HuH-7.5 (cell line): ENCODE measurements at regions not wholly inside any gene's neighbourhood (a gene's known extent, or its start where the extent isn't known, plus 50 kb on each side); places are given as distances from the start of the nearest gene placed in this dataset.

Experiments used
- DNase-seq: peaks from one replicate; pipeline ENCODE4 v3.0.0; 2011; ENCODE audit warnings: low spot score

DNA sequence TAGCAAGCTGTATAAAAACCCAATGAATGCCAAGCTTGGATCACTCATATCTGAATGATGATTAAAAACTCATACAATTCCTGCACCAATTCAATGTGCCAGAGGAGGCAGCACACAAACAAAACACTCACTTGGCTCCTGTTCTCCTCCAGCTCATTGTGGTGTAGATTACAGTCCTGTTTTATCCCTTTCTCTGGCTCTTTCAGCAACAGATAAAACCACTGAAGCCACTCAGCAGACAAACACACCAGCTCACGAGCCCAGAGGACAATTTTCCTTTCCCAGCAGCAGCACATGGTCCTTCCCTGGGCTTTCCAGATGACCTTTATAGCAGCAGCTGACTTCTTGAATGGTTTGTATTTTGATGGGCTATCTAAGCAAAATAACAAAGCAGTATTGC is 107.3 kb upstream of the STARD3NL start:
- DNase-seq: no peak

GRCh38 chr7:38086857-38087256 is 91.2 kb upstream of the STARD3NL start:
- DNase-seq: no peak

GRCh38 chr7:38102507-38102906 is 75.5 kb upstream of the STARD3NL start:
- DNase-seq: no peak

- DNase-seq: no peak
Observed at GRCh38 chr7:38105874-38106483, 72.1 kb upstream of the STARD3NL start.

DNA sequence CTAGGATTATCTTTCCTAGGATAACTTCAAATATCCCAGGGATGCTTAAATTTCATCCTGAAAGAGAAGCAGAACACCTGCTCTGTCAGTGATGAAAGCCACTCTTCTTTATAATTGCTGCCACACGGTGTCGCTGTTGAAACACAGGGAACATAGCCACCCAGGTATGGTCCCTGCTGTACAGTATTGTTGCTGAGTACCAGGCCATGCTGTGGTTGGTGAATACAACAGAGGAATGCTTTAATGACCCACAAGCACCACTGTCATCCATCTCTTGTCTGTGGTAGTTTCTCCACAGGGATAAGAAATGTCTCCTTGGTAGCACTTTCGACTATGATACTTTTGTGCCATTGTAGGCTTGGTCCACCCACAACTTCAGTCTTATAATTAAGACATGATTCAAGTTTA is 70.6 kb upstream of the STARD3NL start:
- peak; percentile 27 for DNase-seq

GRCh38 chr7:38112075-38112474 is 66.0 kb upstream of the STARD3NL start:
- DNase-seq: no peak

DNA sequence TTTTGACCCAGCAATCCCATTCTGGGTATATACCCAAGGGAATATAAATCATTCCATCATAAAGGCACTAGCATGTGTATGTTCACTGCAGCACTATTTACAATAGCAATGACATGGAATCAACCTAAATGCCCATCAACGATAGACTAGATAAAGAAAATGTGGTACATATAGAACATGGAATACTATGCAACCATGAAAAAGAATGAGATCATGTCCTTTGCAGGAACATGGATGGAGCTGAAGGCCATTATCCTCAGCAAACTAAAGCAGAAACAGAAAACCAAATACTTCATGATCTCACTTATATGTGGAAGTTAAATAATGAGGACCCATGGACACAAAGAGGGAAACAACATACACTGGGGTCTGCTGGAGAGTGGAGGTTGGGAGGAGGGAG is 58.0 kb upstream of the STARD3NL start:
- DNase-seq: no peak

DNA sequence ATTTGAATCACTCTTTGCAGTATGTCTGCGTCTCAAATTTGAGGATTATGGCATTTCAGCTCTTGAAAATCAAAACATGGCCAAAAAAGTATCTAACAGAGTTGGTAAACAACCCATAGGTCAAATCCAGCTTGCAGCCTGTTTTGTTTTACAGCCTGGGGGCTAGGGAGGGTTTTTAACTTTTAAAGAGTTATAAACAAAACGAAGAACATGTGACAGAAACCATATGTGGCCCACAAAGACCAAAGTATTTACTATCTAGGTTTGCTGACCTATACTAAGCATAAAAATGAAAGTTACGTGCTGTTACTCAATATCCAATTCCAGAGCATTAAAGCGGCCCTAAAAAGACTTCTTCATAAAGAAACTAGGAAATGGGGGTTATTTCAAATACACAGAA is 55.5 kb upstream of the STARD3NL start:
- no peak for DNase-seq

GRCh38 chr7:38123494-38123893 is 54.6 kb upstream of the STARD3NL start:
- no peak for DNase-seq

DNA sequence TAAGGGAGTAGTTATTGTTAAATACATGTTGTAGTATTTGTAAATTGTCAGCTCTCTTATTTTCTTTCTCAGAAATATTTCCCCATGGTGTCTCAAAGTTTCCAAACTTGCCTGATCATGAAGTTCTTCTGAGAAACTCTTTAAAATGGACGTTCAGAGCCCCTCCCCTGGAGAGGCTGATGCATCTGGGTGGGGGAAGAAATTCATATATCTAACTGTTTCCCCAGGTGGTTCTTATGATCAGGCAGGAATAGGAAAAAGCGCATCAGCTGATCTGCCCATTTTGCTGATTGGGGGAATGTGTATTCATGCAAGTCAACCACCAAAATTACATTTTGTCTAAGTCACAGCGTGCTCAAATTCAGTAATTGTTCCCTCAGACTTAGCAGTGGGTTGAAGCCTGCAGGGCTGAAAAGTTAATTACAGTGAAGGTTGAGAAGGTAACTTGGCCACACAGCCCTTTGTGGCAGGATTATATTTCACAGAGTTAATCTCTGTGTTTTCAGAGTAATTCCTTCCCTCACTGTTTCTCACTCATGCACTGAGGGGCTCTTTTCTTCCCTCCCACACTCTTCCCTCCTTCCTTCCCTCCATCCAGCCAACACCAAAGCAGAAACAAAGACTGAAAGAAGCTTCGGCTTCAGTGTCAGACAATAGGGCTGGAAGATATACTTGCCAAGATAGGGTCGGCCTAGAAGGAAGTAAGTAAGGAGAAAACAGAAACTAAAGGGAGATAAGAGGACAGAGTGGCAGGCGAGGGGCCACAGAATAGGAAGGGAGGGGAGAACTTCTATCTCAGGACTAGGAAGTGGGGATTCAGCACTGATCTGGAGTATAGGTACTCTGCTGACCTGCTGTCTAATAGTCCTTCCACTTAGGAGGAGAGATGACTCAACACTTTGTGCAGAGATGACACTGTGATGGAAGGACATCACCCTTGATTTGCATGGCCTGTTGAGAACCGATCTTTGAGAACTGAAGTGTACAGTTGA is 50.5 kb upstream of the STARD3NL start:
- DNase-seq: no peak
